KMS-11 (cell line): ENCODE measurements at regions not wholly inside any gene's neighbourhood (a gene's known extent, or its start where the extent isn't known, plus 50 kb on each side); places are given as distances from the start of the nearest gene placed in this dataset.

Experiments
- H2AFZ ChIP-seq: fragments of 200-600 bp; sonication (generic); 2 replicates; pipeline ENCODE4 v1.6.1; 2016; ENCODE audit warnings: antibody characterized with exemption, mixed run types, low read depth
- H3K27ac ChIP-seq: fragments of 200-600 bp; sonication (generic); 2 replicates; pipeline ENCODE4 v1.6.1; 2016; ENCODE audit warnings: mild to moderate bottlenecking, mixed run types
- H3K27me3 ChIP-seq: fragments of 200-600 bp; sonication (generic); 2 replicates; pipeline ENCODE4 v1.6.1; 2017; ENCODE audit warnings: mild to moderate bottlenecking, low read depth, mixed run types, moderate library complexity; ENCODE audit not compliant: insufficient read depth
- H3K36me3 ChIP-seq: fragments of 200-600 bp; sonication (generic); 2 replicates; pipeline ENCODE4 v1.6.1; 2017; ENCODE audit warnings: mild to moderate bottlenecking, mixed run types; ENCODE audit not compliant: insufficient read depth
- H3K4me1 ChIP-seq: fragments of 200-600 bp; sonication (generic); 2 replicates; pipeline ENCODE4 v1.6.1; 2016; ENCODE audit warnings: mild to moderate bottlenecking, low read depth, mixed run types; ENCODE audit not compliant: poor library complexity, severe bottlenecking
- H3K4me2 ChIP-seq: fragments of 200-600 bp; sonication (generic); 2 replicates; pipeline ENCODE4 v1.7.0; 2016; ENCODE audit warnings: mild to moderate bottlenecking, mixed run types
- H3K4me3 ChIP-seq: fragments of 200-600 bp; sonication (generic); IDR thresholded peaks from 2 replicates; pipeline ENCODE4 v1.6.1; 2017; ENCODE audit warnings: low read depth, low read length, mixed read lengths; ENCODE audit not compliant: insufficient read depth
- H3K79me2 ChIP-seq: fragments of 200-600 bp; sonication (generic); 2 replicates; pipeline ENCODE4 v1.6.1; 2016; ENCODE audit warnings: low read depth, mixed run types; ENCODE audit not compliant: insufficient read depth
- H3K9ac ChIP-seq: fragments of 200-600 bp; sonication (generic); 2 replicates; pipeline ENCODE4 v1.6.1; 2016; ENCODE audit warnings: mild to moderate bottlenecking, mixed run types
- H4K20me1 ChIP-seq: fragments of 200-600 bp; sonication (generic); 2 replicates; pipeline ENCODE4 v1.6.1; 2016; ENCODE audit warnings: mild to moderate bottlenecking, mixed run types; ENCODE audit not compliant: insufficient read depth
- CTCF ChIP-seq: fragments of 200-600 bp; sonication (generic); conservative IDR thresholded peaks from 2 replicates; pipeline ENCODE4 v1.6.1; 2017; ENCODE audit warnings: low read depth, mild to moderate bottlenecking, antibody characterized with exemption, low read length, moderate library complexity, mixed read lengths

DNA sequence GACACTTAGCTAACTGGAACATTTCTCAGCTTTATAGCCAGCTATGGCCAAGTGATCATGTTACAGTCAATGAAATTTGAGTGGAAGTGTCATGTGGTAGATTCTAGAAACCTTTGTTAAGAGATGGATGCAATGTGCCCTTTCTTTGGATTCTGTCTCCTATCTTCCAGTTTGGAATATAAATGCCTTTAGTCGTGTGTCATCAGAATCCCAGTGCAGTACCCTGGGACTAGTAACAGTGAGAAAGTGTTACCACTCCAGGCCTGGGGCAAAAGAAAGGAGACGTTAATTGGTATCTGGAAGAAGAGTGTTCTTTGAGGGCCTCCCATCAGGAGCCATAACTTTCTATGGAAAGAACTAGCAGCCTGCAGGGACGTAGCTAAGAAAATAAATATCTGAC lies 149.6 kb downstream of the SNX18 start:
- peaks cover 25% of the 10 kb centered on the region for H3K27me3 ChIP-seq
- H3K79me2 ChIP-seq, result no peaks in the 10 kb centered on the region
- no peaks in the 10 kb centered on the region for H4K20me1 ChIP-seq
- no peak overlapping the region for H3K4me3 ChIP-seq
- peaks cover 17% of the 10 kb centered on the region for H3K4me1 ChIP-seq
- no peak overlapping the region for H3K4me2 ChIP-seq
- no peaks in the 10 kb centered on the region for H3K36me3 ChIP-seq
- H3K9ac ChIP-seq, result no peak overlapping the region
- H2AFZ ChIP-seq, result no peak overlapping the region
- no peak overlapping the region for H3K27ac ChIP-seq
- no peak for TF ChIP-seq CTCF

- no peaks in the 10 kb centered on the region for H4K20me1 ChIP-seq
- no peak for TF ChIP-seq CTCF
- no peak overlapping the region for H3K4me3 ChIP-seq
- H3K4me1 ChIP-seq, result peaks cover 17% of the 10 kb centered on the region
- H3K9ac ChIP-seq, result no peak overlapping the region
- H3K36me3 ChIP-seq, result no peaks in the 10 kb centered on the region
- peak overlapping the region; percentile 39; the same call in 1 of the 2 replicates for H3K4me2 ChIP-seq
- H3K27me3 ChIP-seq, result peaks cover 32% of the 10 kb centered on the region
- H2AFZ ChIP-seq, result no peak overlapping the region
- no peak overlapping the region for H3K27ac ChIP-seq
- no peaks in the 10 kb centered on the region for H3K79me2 ChIP-seq
These were observed 146.3 kb downstream of the SNX18 start for GRCh38 chr5:54663866-54664265.

- H3K27me3 ChIP-seq, result peaks cover 32% of the 10 kb centered on the region
- no peak for TF ChIP-seq CTCF
- H2AFZ ChIP-seq, result no peak overlapping the region
- no peaks in the 10 kb centered on the region for H3K79me2 ChIP-seq
- H4K20me1 ChIP-seq, result no peaks in the 10 kb centered on the region
- no peak overlapping the region for H3K4me3 ChIP-seq
- H3K9ac ChIP-seq, result no peak overlapping the region
- H3K4me1 ChIP-seq, result peaks cover 17% of the 10 kb centered on the region
- no peak overlapping the region for H3K27ac ChIP-seq
- no peaks in the 10 kb centered on the region for H3K36me3 ChIP-seq
- H3K4me2 ChIP-seq, result no peak overlapping the region
These were observed 143.6 kb downstream of the SNX18 start for GRCh38 chr5:54661111-54661510.

GRCh38 chr5:54659700-54660131 lies 142.2 kb downstream of the SNX18 start:
- Histone ChIP-seq H3K36me3 (no peaks in the 10 kb centered on the region), H3K4me3 (no peak overlapping the region), H3K4me2 (no peak overlapping the region), H4K20me1 (no peaks in the 10 kb centered on the region), H3K27me3 (peaks cover 24% of the 10 kb centered on the region), H3K27ac (no peak overlapping the region), H2AFZ (no peak overlapping the region), H3K4me1 (peaks cover 16% of the 10 kb centered on the region), H3K79me2 (no peaks in the 10 kb centered on the region), H3K9ac (no peak overlapping the region)
- no peak for TF ChIP-seq CTCF
